Mesenchymal stem cell (in vitro differentiated cells and primary cell): ENCODE measurements at regions not wholly inside any gene's neighbourhood (a gene's known extent, or its start where the extent isn't known, plus 50 kb on each side); places are given as distances from the start of the nearest gene placed in this dataset.

ENCODE experiments used
- DNase-seq: peaks from one replicate; pipeline ENCODE4 v3.0.0-alpha.2; 2013
- H2AFZ ChIP-seq: one replicate; pipeline ENCODE4 v1.6.1; 2013; ENCODE audit warnings: low read depth, mild to moderate bottlenecking, control low read depth, inconsistent platforms, low read length, moderate library complexity
- H2AK5ac ChIP-seq: 2 replicates; pipeline ENCODE4 v1.6.1; 2013; ENCODE audit warnings: low read length, moderate library complexity, mild to moderate bottlenecking, inconsistent platforms; ENCODE audit not compliant: severe bottlenecking
- H2BK120ac ChIP-seq: one replicate; pipeline ENCODE4 v1.6.1; 2013; ENCODE audit warnings: low read depth, mild to moderate bottlenecking, inconsistent platforms, low read length, moderate library complexity
- H2BK12ac ChIP-seq, 2 experiments: one replicate each; pipeline ENCODE4 v1.6.1; 2013; ENCODE audit warnings: inconsistent platforms in 2 of 2, low read length in 2 of 2, mild to moderate bottlenecking in 2 of 2, moderate library complexity in 2 of 2, control low read depth in 1 of 2
- H2BK15ac ChIP-seq: one replicate; pipeline ENCODE4 v1.6.1; 2013; ENCODE audit warnings: mild to moderate bottlenecking, low read depth, inconsistent platforms; ENCODE audit not compliant: poor library complexity, severe bottlenecking
- H2BK5ac ChIP-seq: 2 replicates; pipeline ENCODE4 v1.6.1; 2013; ENCODE audit warnings: low read depth, mild to moderate bottlenecking, low read length, control low read depth, inconsistent platforms; ENCODE audit not compliant: poor library complexity, severe bottlenecking
- H3K14ac ChIP-seq, 2 experiments: one replicate each; pipeline ENCODE4 v1.6.1; 2013; ENCODE audit warnings: inconsistent platforms in 2 of 2, low read length in 2 of 2, control low read depth in 1 of 2, mild to moderate bottlenecking in 1 of 2, moderate library complexity in 1 of 2
- H3K18ac ChIP-seq, 2 experiments: one replicate each; pipeline ENCODE4 v1.6.1; 2013; ENCODE audit warnings: inconsistent platforms in 2 of 2, low read length in 2 of 2, control low read depth in 1 of 2, low read depth in 1 of 2, mild to moderate bottlenecking in 1 of 2
- H3K23ac ChIP-seq, 2 experiments: one replicate each; pipeline ENCODE4 v1.6.1; 2013; ENCODE audit warnings: inconsistent platforms in 2 of 2, low read length in 2 of 2, mild to moderate bottlenecking in 2 of 2, moderate library complexity in 2 of 2, control low read depth in 1 of 2
- H3K27ac ChIP-seq: 2 replicates; pipeline ENCODE4 v1.5.1; 2013; ENCODE audit warnings: mild to moderate bottlenecking, moderate library complexity, low read length, control low read depth, inconsistent platforms; ENCODE audit not compliant: poor library complexity, severe bottlenecking
- H3K27me3 ChIP-seq, 2 experiments: 2 replicates each; pipeline versions ENCODE4 v1.6.1 to v1.7.0; 2013; ENCODE audit warnings: low read length in 2 of 2, mild to moderate bottlenecking in 2 of 2, moderate library complexity in 2 of 2, control low read depth in 1 of 2, inconsistent platforms in 1 of 2; ENCODE audit not compliant: control insufficient read depth in 1 of 2, insufficient read depth in 1 of 2
- H3K36me3 ChIP-seq, 2 experiments: 2 replicates each; pipeline versions ENCODE4 v1.6.1 to v1.7.0; 2013; ENCODE audit warnings: low read length in 2 of 2, control low read depth in 1 of 2, inconsistent platforms in 1 of 2, low read depth in 1 of 2, mild to moderate bottlenecking in 1 of 2; ENCODE audit not compliant: insufficient read depth in 2 of 2, control insufficient read depth in 1 of 2
- H3K4ac ChIP-seq, 2 experiments: one replicate each; pipeline ENCODE4 v1.6.1; 2013; ENCODE audit warnings: inconsistent platforms in 2 of 2, low read length in 2 of 2, mild to moderate bottlenecking in 2 of 2, moderate library complexity in 2 of 2, control low read depth in 1 of 2, low read depth in 1 of 2
- H3K4me1 ChIP-seq: 2 replicates; pipeline ENCODE4 v1.6.1; 2013; ENCODE audit warnings: low read depth, low read length, control low read depth; ENCODE audit not compliant: control insufficient read depth, insufficient read depth
- H3K4me2 ChIP-seq: 2 replicates; pipeline ENCODE4 v1.6.1; 2013; ENCODE audit warnings: low read length, mild to moderate bottlenecking, inconsistent platforms; ENCODE audit not compliant: poor library complexity, severe bottlenecking
- H3K4me3 ChIP-seq, 2 experiments: 2 replicates each; pipeline versions ENCODE4 v1.5.1 to v1.7.0; 2013; ENCODE audit warnings: low read length in 2 of 2, mild to moderate bottlenecking in 2 of 2, control low read depth in 1 of 2, low read depth in 1 of 2; ENCODE audit not compliant: insufficient read depth in 1 of 2
- H3K79me1 ChIP-seq: replicated peaks from 2 replicates; pipeline ENCODE4 v1.6.1; 2013; ENCODE audit warnings: mild to moderate bottlenecking, control low read depth, low read length, inconsistent platforms; ENCODE audit not compliant: poor library complexity, severe bottlenecking
- H3K9ac ChIP-seq: 2 replicates; pipeline ENCODE4 v1.7.0; 2013; ENCODE audit warnings: mild to moderate bottlenecking, low read length, moderate library complexity
- H3K9me3 ChIP-seq: 2 replicates; pipeline ENCODE4 v1.7.0; 2013; ENCODE audit warnings: mild to moderate bottlenecking, low read length; ENCODE audit not compliant: control insufficient read depth
- H4K8ac ChIP-seq: one replicate; pipeline ENCODE4 v1.6.1; 2013; ENCODE audit warnings: inconsistent platforms, mild to moderate bottlenecking, low read length, moderate library complexity
- H4K91ac ChIP-seq: one replicate; pipeline ENCODE4 v1.6.1; 2013; ENCODE audit warnings: mild to moderate bottlenecking, low read length, inconsistent platforms
- WGBS: methylation state at CpG from one replicate; pipeline ENCODE4 v1.1.7; 2013; ENCODE audit warnings: mixed read lengths; 5-methylcytosine and 5-hydroxymethylcytosine counted together

- no peak for DNase-seq
- Histone ChIP-seq H3K18ac (no peak overlapping the region), H4K8ac (no peak overlapping the region), H2AFZ (no peak overlapping the region), H3K9ac (no peak overlapping the region), H2AK5ac (no peak overlapping the region), H3K14ac (no peak overlapping the region), H3K27ac (no peak overlapping the region), H3K27me3 (no peaks in the 10 kb centered on the region), H2BK5ac (no peak overlapping the region), H3K79me1 (peaks cover 13% of the 10 kb centered on the region), H3K4me2 (no peak overlapping the region), H3K4me1 (no peaks in the 10 kb centered on the region), H2BK12ac (no peak overlapping the region), H3K4ac (no peak overlapping the region), H3K9me3 (no peaks in the 10 kb centered on the region), H2BK15ac (no peak overlapping the region), H4K91ac (no peak overlapping the region), H3K36me3 (no peaks in the 10 kb centered on the region), H3K4me3 (no peak overlapping the region), H2BK120ac (no peak overlapping the region), H3K23ac (no peak overlapping the region)
- 98% methylated on average over 7 of the region's 7 CpGs for WGBS
Measured at GRCh38 chr1:244980605-244981004, 116.3 kb upstream of the HNRNPU start.

DNA sequence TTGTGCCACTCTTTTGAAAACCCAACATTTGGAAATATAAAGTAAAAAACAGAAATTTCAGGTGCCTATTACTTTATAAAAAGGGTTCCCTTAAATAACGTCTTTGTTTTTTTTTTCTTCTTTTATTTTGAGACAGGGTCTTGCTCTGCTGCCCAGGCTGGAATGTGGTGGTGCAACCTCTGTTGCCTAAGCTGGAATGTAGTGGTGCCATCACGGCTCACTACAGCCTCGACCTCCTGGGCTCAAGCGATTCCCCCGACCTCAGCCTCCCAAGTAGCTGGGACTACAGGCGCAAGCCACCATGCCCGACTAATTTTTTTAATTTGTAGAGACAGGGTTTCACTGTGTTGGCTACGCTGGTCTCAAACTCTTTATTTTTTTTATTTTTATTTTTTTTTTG lies 110.2 kb upstream of the HNRNPU start:
- Histone ChIP-seq H3K4ac (no peak overlapping the region), H3K27ac (no peak overlapping the region), H2BK5ac (no peak overlapping the region), H4K8ac (no peak overlapping the region), H3K14ac (no peak overlapping the region), H3K23ac (no peak overlapping the region), H2BK15ac (no peak overlapping the region), H3K4me2 (no peak overlapping the region), H3K79me1 (peaks cover 12% of the 10 kb centered on the region), H3K4me3 (no peak overlapping the region), H3K9me3 (no peaks in the 10 kb centered on the region), H3K4me1 (no peaks in the 10 kb centered on the region), H2BK120ac (no peak overlapping the region), H2AFZ (no peak overlapping the region), H3K9ac (peak overlapping the region; percentile 63), H2AK5ac (no peak overlapping the region), H3K36me3 (no peaks in the 10 kb centered on the region), H3K27me3 (no peaks in the 10 kb centered on the region), H2BK12ac (no peak overlapping the region), H4K91ac (no peak overlapping the region), H3K18ac (no peak overlapping the region)
- 72% methylated on average over 5 of the region's 8 CpGs for WGBS
- no peak for DNase-seq

DNA sequence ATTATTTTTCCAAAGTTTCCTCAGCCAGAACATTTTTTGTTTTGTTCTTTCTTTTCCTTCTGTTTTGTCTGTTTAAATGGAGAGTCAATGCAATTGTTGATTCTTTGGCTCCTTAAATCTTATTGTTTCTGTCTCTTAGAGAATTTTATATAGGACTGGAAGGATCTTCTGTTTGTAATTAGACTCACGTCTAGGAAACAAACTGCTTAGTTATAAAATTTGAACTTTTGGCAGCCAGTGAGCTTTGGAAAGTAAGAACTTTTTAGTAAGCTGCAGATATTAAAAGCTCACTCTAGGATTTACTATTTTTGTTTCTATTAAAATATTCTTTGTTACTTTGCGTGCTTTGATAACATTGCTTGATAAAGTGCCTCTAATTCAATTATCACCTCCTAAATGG lies 109.8 kb upstream of the HNRNPU start:
- no peak overlapping the region for H2BK15ac ChIP-seq
- no peaks in the 10 kb centered on the region for H3K4me1 ChIP-seq
- no peak overlapping the region for H2BK12ac ChIP-seq
- H3K14ac ChIP-seq = no peak overlapping the region
- no peak overlapping the region for H3K4me3 ChIP-seq
- H2BK5ac ChIP-seq = no peak overlapping the region
- no peak overlapping the region for H3K27ac ChIP-seq
- H2AK5ac ChIP-seq = no peak overlapping the region
- no peak overlapping the region for H2BK120ac ChIP-seq
- peaks cover 12% of the 10 kb centered on the region for H3K79me1 ChIP-seq
- H3K4me2 ChIP-seq = no peak overlapping the region
- H2AFZ ChIP-seq = no peak overlapping the region
- no peak overlapping the region for H4K8ac ChIP-seq
- 100% methylated on average over 1 of the region's 2 CpGs for WGBS
- no peaks in the 10 kb centered on the region for H3K9me3 ChIP-seq
- H3K23ac ChIP-seq = no peak overlapping the region
- no peaks in the 10 kb centered on the region for H3K36me3 ChIP-seq
- no peak overlapping the region for H3K18ac ChIP-seq
- no peak overlapping the region for H4K91ac ChIP-seq
- DNase-seq = no peak
- no peak overlapping the region for H3K4ac ChIP-seq
- no peaks in the 10 kb centered on the region for H3K27me3 ChIP-seq
- peak overlapping the region; percentile 63 for H3K9ac ChIP-seq

- no peak overlapping the region for H2AFZ ChIP-seq
- no peaks in the 10 kb centered on the region for H3K27me3 ChIP-seq
- no peak overlapping the region for H3K23ac ChIP-seq
- peaks cover 3% of the 10 kb centered on the region for H3K4me1 ChIP-seq
- no peak overlapping the region for H4K8ac ChIP-seq
- H3K4me2 ChIP-seq = peak overlapping the region; percentile 17
- H2BK15ac ChIP-seq = no peak overlapping the region
- peak overlapping the region in 1 of 2 experiments; percentile 83 for H3K4me3 ChIP-seq
- no peak for DNase-seq
- peaks cover 8% of the 10 kb centered on the region for H3K79me1 ChIP-seq
- H2BK120ac ChIP-seq = no peak overlapping the region
- no peak overlapping the region for H4K91ac ChIP-seq
- H3K14ac ChIP-seq = no peak overlapping the region
- H2BK12ac ChIP-seq = no peak overlapping the region
- H3K4ac ChIP-seq = no peak overlapping the region
- H3K18ac ChIP-seq = no peak overlapping the region
- H3K9me3 ChIP-seq = no peaks in the 10 kb centered on the region
- peak overlapping the region; percentile 99 for H3K27ac ChIP-seq
- 63% methylated on average over 1 of the region's 11 CpGs for WGBS
- no peak overlapping the region for H2BK5ac ChIP-seq
- peak overlapping the region; percentile 94 for H3K9ac ChIP-seq
- H2AK5ac ChIP-seq = no peak overlapping the region
- no peaks in the 10 kb centered on the region for H3K36me3 ChIP-seq
Measured at GRCh38 chr1:244971552-244972216, 107.3 kb upstream of the HNRNPU start.
